ENCODE measurements at regions not wholly inside any gene's neighbourhood (a gene's known extent, or its start where the extent isn't known, plus 50 kb on each side); places are given as distances from the start of the nearest gene placed in this dataset.

DNA sequence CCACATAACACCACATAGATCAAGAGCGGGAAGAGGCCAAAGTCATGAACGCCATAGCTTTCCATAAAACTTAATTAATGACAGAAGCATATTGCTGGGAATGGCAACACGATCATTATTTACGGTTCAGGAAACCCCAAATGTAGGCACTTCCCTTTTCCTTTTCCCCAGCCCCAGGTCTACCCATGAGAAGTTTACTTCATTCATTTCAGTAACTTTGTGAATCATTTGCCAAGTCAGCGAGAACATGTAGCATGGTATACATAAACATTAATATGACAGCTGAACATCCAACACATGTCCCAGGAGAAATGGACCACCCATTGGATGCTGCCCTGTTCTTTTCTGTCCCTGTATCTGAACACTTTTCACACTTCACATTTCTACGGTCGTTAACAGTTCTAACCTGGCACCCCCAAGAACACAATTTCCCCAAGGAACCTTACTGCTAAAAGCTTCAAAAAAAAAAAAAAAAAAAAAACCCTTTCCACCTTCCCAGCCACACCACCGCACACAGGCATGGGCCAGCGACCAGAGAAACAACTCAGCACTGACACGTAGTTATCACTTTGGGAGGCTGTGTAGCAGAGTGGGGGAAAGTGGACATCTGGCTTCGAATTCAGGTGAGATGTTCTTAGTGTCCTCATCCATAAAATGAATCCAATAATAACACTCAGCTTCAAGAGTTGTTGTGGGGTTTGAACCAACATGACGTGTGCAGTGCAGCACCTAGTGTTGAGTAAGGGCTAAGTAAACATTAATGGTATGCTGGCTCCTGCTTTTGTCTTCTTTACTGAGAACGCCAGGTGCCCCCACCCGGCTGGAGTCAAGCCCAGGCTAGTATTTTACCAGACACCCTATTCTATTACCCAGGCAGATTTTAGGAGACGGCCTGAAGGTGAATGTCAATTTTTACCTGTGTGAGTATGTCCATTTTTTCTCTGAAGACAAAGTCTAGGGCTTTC lies 371.5 kb downstream of the LNPK start:
- TF ChIP-seq GATA2 (IDR thresholded peaks at IDR 0.05; ENCODE audit: low read depth, low read length): no peak
- no peak for TF ChIP-seq GATA3 (IDR thresholded peaks at IDR 0.05; ENCODE audit: low read depth, low read length)

Data from SH-SY5Y (cell line).